BE2C (cell line): ENCODE measurements at regions not wholly inside any gene's neighbourhood (a gene's known extent, or its start where the extent isn't known, plus 50 kb on each side); places are given as distances from the start of the nearest gene placed in this dataset.

Source experiments
- DNase-seq: peaks from one replicate; pipeline ENCODE4 v3.0.0-alpha.2; 2020
- H3K27me3 ChIP-seq: fragments of 250-450 bp; sonication (Bioruptor Pico); 2 replicates; pipeline ENCODE4 v1.5.1; 2020; ENCODE audit warnings: mild to moderate bottlenecking
- H3K36me3 ChIP-seq: fragments of 250-450 bp; sonication (Bioruptor Pico); 2 replicates; pipeline ENCODE4 v1.5.1; 2020; ENCODE audit warnings: mild to moderate bottlenecking
- H3K4me1 ChIP-seq: fragments of 250-450 bp; sonication (Bioruptor Pico); 2 replicates; pipeline ENCODE4 v1.5.1; 2020
- H3K4me3 ChIP-seq: 2 replicates; pipeline ENCODE4 v1.5.1; 2011; ENCODE audit warnings: low read depth, low read length
- H3K9me3 ChIP-seq: fragments of 250-450 bp; sonication (Bioruptor Pico); 2 replicates; pipeline ENCODE4 v1.5.1; 2020
- TF ChIP-seq, protein P1 (sequence below): IDR thresholded peaks from 2 replicates; pipeline ENCODE4 v1.5.1; 2012; ENCODE audit warnings: mild to moderate bottlenecking, low read depth, low read length

- H3K9me3 ChIP-seq, result no peaks in the 10 kb centered on the region
- H3K27me3 ChIP-seq, result no peaks in the 10 kb centered on the region
- no peak for DNase-seq
- H3K36me3 ChIP-seq, result no peaks in the 10 kb centered on the region
- peaks cover 9% of the 10 kb centered on the region for H3K4me1 ChIP-seq
- no peak overlapping the region for H3K4me3 ChIP-seq
- TF ChIP-seq, protein P1, sequence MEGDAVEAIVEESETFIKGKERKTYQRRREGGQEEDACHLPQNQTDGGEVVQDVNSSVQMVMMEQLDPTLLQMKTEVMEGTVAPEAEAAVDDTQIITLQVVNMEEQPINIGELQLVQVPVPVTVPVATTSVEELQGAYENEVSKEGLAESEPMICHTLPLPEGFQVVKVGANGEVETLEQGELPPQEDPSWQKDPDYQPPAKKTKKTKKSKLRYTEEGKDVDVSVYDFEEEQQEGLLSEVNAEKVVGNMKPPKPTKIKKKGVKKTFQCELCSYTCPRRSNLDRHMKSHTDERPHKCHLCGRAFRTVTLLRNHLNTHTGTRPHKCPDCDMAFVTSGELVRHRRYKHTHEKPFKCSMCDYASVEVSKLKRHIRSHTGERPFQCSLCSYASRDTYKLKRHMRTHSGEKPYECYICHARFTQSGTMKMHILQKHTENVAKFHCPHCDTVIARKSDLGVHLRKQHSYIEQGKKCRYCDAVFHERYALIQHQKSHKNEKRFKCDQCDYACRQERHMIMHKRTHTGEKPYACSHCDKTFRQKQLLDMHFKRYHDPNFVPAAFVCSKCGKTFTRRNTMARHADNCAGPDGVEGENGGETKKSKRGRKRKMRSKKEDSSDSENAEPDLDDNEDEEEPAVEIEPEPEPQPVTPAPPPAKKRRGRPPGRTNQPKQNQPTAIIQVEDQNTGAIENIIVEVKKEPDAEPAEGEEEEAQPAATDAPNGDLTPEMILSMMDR, result no peak
Observed at GRCh38 chr1:101108111-101108500, 82.5 kb upstream of the DPH5 start.

DNA sequence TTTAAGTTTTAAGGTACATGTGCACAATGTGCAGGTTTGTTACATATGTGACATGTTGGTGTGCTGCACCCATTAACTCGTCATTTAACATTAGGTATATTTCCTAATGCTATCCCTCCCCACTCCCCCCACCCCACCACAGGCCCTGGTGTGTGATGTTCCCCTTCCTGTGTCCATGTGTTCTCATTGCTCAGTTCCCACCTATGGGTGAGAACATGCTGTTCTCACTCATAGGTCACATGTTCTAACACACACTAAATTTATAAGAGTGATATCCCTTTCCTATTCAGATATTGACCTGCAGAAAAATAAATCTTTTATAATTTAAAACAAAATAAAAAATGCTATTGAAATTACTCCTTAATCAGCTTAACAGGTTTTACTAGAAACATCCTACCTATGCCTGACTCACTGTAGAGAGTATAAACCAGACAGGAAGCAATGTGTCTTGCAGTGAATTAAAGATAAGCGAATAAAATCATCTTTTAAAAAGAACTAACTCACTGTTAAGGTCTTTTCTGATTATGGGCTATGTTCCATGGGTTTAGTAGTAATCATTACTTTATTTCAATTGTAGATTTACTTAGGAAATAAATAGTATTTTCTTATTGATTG is 82.0 kb upstream of the DPH5 start:
- Histone ChIP-seq H3K4me1 (peaks cover 9% of the 10 kb centered on the region), H3K4me3 (no peak overlapping the region), H3K27me3 (no peaks in the 10 kb centered on the region), H3K9me3 (no peaks in the 10 kb centered on the region), H3K36me3 (no peaks in the 10 kb centered on the region)
- TF ChIP-seq, protein P1, result no peak
- DNase-seq, result no peak

DNA sequence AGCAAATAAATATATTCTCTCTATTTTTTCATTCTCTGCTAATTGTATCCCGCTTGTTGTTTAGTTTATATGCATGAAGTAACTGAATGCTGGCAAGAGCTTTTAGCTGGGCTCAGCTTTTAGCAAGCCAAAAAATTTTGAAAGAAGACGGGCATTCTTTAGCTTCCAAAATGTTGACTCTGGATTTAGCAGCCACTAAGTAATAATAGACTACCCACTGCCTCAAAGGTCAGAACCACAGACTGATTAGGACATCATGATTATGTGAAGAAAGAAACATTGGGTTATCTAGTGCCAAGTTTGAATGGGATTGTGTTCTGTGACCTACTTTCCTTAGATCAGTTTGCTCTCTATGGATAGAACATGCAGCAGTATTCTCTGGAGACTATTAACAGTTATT is 80.3 kb upstream of the DPH5 start:
- TF ChIP-seq, protein P1, result no peak
- Histone ChIP-seq H3K9me3 (no peaks in the 10 kb centered on the region), H3K4me1 (peaks cover 6% of the 10 kb centered on the region; the same call in 1 of the 2 replicates), H3K4me3 (no peak overlapping the region), H3K36me3 (no peaks in the 10 kb centered on the region), H3K27me3 (no peaks in the 10 kb centered on the region)
- no peak for DNase-seq

GRCh38 chr1:101102426-101103156 is 77.0 kb upstream of the DPH5 start:
- Histone ChIP-seq H3K36me3 (no peaks in the 10 kb centered on the region), H3K9me3 (no peaks in the 10 kb centered on the region), H3K27me3 (no peaks in the 10 kb centered on the region), H3K4me1 (peaks cover 10% of the 10 kb centered on the region), H3K4me3 (no peak overlapping the region)
- TF ChIP-seq, protein P1, result no peak
- DNase-seq, result no peak

- TF ChIP-seq, protein P1, result no peak
- no peaks in the 10 kb centered on the region for H3K27me3 ChIP-seq
- H3K9me3 ChIP-seq, result no peaks in the 10 kb centered on the region
- DNase-seq, result no peak
- peaks cover 6% of the 10 kb centered on the region for H3K4me1 ChIP-seq
- no peak overlapping the region for H3K4me3 ChIP-seq
- no peaks in the 10 kb centered on the region for H3K36me3 ChIP-seq
Observed at GRCh38 chr1:101101360-101101759, 75.8 kb upstream of the DPH5 start.

GRCh38 chr1:101100674-101101073 is 75.1 kb upstream of the DPH5 start:
- Histone ChIP-seq H3K9me3 (no peaks in the 10 kb centered on the region), H3K4me3 (no peak overlapping the region), H3K36me3 (no peaks in the 10 kb centered on the region), H3K4me1 (peaks cover 6% of the 10 kb centered on the region), H3K27me3 (no peaks in the 10 kb centered on the region)
- DNase-seq, result no peak
- TF ChIP-seq, protein P1, result no peak
